ENCODE measurements at regions not wholly inside any gene's neighbourhood (a gene's known extent, or its start where the extent isn't known, plus 50 kb on each side); places are given as distances from the start of the nearest gene placed in this dataset.
"Not testable (repeated sequence)": the region's sequence is repeated elsewhere in the genome, so short reads cannot be mapped to it uniquely, and the experiment has no call there.

DNA sequence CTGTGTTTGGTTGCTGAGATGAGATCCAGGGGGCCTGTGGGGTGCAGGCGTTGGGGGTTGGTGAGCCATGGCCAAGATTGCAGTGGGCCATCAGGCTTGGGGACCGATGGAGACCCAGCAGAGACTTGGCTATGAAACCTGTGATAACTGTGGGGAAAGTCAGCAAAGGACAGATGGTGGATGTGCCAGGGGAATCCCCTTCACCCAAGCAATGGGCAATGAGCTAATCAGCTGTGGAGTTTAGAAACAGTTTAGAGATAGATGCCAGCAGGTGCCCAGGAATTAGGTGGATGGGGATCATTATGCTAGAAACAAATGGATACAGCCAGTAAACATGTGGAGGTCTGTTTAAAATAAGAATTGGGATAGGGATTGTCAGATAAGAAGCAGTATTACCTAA lies 151.4 kb upstream of the FERD3L start:
- DNase-seq (ENCODE audit: low spot score): no peak

DNA sequence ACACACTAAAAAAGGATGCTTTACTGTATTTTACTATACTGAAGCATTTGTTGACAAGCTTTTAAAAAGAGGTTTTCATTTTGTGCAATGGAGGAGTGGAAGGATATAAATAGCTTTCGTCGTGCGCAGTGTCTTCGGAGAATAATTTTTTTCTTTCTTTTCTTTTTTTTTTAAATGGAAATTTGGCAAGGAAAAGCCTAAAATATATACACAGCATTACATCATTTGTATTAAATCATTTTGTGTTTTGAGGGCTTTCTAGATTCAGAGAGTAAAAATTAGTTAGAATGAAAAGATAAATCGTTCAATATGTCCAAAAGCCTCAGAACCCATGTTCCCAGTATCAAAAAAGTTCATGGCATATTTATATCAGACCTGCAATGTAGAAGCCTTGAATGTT lies 150.2 kb upstream of the FERD3L start:
- no peak for DNase-seq (ENCODE audit: low spot score)

DNA sequence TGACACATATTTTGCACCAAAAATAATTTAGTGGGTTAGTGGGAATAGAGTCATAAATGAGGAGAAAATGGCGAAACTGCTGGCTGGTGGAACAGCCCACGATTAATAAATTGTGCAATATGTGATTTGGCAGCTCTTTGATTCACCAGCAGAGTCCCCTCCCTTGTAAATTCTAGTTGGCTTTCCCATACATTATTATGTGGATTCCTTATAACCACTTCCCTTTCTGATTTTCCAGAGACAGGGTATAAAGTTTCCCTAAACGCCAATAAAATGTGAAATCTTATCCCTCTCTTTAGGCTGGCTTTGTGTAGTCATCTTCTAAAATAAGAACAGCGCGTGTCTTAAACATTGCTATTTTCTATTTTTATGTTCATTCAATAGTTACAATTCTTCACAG lies 149.4 kb upstream of the FERD3L start:
- DNase-seq (ENCODE audit: low spot score): no peak

DNA sequence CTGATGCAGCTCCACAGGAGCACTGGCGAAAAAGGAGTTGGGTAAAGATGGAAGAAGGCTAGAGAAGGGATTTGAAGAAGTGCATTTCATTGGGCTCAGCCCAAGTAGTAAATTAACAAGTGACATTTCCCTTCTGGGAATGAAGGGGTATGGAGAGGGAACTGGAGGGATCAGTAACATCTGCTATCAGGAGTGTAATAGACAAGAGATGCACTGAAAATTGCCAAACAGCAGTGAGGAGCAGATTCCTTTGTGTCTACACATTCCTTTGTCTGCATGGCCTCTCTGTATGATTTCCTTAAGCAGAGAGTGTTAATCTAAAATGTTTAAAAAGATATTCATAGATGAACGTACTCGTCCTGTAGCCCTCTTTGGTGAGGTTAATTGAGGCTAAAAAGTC lies 148.2 kb upstream of the FERD3L start:
- no peak for DNase-seq (ENCODE audit: low spot score)

DNA sequence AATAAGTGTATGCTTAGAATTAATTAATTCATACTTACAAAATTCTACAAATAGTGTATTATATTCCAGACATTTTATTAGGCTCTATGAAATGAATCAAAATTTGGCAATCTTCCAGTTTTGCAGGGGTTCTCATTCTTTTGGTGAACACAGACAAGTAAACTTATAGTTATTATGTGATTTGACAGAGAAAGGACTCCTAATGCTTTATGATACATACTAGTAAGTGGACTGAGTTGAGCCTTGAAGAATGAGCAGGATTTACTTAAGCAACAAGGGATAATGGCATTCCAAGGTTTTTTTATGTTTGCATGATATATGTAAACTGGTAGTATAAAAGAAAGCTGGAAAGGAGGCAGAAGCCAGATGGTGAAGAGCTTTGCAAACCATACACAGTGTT lies 145.7 kb upstream of the FERD3L start:
- no peak for DNase-seq (ENCODE audit: low spot score)

DNA sequence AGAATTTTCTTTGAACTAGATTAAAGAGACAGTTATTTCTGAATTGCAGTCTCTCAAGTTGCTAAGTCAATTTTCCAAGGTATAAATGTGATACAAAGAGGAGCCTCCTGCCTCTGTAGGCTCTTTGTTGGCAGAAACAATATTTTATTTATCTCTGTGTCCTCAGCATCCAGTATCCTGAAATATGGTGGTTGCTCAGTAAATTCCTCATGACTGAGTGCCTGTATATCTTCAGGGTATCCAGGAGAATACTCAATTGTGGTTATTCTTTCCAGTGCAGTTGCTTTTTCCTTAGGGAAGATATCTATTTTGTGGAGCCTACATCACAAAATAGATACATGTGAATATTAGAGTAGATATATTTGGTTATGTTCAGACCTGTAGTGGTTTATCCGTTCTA lies 144.8 kb upstream of the FERD3L start:
- DNase-seq (ENCODE audit: low spot score): no peak

DNA sequence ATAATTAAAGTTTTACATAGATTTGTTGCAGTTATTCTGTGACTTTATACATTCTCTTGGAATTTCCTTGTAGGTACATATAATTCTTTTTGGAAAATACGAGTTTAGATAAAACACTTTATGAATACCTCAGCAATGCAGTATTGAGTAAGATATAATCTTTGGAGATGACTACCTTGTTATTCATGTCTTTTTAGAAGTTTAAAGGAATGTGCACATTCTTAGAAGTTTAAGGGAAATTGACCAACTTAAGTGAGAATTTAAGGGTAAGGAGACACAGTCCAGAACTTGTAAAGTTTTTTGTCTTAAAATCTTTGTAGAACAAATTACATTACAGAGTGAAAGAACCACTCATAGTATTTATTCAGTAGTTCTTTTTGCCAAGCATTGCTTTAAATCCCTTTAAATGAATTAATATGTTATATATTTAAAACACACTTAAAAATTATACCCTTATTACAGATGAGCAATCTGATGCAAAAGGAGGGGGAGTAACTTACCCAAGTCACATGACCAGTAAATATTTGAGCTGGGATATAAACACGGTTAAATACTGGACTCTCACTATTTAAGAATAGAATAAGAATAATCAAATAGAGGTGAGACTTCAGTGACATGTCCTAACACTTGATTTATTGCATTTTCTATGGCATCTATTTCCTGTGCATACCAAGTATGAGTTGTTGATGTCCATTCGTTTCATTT lies 139.5 kb upstream of the FERD3L start:
- peak; percentile 11 for DNase-seq (ENCODE audit: low spot score)

DNA sequence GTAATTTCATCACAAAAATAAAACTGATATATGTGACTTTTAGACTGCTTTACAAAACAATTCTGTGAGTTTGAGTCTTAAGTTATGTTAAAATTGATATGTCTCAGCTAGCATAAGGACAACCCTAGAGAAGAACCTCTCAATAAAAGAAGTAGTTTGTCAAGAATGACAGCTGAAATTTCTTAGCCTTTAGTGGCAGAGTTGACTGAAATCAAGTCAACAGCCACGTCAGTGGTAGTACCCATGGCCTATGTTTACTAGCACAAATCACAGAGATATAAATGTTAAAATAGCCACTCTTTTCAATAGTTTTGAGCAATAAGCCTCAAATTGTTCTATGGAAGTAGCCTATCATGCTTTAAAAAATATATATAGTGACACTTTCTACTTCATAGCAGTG lies 138.9 kb upstream of the FERD3L start:
- DNase-seq (ENCODE audit: low spot score): no peak

DNA sequence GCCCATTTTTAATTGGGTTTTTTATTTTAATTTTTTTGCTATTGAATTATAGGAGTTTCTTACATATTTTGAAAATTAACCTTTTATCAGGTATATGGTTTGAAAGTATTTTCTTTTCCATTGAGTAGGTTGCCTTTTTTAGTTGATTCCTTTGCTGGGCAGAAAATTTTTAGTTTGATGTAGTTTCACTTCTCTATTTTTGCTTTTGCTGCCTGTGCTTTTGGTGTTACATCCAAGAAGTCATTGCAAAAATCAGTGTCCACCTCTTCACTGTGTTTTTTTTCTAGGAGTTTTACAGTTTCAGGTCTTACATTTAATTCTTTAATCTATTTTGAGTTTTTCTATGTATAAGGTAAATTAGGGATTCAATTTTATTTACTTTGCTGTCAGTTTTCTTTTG lies 129.8 kb upstream of the FERD3L start:
- DNase-seq (ENCODE audit: low spot score): no peak

DNA sequence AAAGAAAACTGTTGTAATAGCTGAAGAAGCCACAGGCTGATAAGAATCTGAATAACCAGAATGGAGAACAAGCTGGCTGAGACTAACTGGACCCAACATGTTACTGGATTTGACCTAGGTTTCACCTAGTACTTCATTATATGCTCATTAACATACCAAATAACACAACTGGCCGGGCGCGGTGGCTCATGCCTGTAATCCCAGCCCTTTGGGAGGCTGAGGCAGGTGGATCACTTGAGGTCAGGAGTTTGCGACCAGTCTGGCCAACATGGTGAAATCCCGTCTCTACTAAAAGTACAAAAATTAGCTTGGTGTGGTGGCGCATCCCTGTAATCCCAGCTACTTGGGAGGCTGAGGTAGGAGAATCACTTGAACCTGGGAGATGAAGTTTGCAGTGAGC lies 127.1 kb upstream of the FERD3L start:
- not testable (repeated sequence) for DNase-seq (ENCODE audit: low spot score)

DNA sequence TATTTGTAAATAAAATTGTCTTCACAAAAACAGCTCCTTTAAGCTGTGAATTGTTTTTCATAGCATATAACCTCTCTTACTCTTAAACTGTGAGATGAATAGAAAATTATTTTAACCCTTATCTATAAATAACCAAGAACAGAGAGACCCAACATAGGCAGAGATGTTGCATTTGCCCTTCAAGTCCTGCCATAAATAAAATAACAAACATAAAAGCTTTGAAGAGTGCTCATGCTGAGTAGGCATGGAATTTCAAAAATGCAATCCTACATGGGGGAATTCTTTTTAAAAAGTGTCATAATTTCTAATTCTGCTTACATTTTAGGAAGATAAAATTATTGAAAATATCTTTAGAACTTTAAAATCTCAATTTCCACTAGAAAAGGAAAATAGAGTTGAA lies 124.1 kb upstream of the FERD3L start:
- no peak for DNase-seq (ENCODE audit: low spot score)

DNA sequence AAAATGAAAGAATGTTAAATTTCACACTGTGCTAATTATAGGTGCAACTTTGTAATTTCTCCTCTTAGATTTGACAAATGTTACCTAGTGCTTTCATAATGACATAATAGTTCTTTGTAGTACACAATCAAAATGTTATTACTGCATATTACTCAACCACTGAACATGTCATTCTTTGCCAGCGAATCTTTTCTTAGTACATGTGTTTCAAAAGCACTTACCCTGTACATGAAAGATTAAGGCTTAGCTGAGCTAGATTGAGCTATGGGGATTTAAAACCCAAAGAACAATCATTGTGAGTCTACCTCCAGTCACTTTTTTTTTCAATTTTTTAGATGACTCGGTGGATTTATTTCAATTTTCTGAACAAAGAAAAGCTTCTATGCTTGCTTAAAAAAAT lies 123.5 kb upstream of the FERD3L start:
- DNase-seq (ENCODE audit: low spot score): no peak

DNA sequence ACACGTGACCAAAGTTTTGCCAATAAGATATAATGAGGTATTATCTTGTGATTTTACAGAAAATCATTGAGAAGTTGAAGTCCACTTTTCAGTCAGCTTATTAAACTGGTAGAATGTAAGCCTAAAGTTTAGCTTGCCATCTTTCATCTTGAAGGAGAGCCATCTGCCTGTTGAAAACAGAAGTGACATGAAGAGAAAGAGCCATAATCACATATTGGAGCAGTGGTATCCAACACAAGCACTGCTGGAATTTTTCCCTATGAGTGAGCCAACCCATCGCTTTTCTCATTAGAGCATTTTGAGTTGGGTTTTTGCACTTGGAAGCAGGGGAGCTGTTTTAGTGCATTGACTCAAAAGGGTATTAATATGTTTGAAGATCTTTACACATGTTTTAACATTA lies 117.6 kb upstream of the FERD3L start:
- DNase-seq (ENCODE audit: low spot score): no peak

DNA sequence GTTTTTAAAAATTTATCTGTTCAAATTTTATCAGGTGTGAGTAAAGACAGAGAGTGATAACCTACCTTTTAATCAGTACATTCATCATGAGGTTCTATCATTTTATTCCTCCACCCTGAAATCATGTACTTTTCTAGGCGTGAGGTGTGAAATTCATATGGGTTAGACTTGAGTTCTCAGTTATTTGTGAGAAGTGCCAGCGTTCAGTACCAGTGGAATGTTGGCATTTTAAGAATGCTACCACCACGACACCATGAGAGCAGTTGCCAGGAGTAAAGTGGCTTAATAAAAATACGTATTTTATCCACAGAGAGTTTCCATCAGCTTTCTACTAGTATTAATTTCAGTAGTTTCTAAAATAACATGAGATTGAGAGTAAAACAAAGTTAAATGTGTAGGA lies 104.1 kb upstream of the FERD3L start:
- DNase-seq (ENCODE audit: low spot score): no peak

DNA sequence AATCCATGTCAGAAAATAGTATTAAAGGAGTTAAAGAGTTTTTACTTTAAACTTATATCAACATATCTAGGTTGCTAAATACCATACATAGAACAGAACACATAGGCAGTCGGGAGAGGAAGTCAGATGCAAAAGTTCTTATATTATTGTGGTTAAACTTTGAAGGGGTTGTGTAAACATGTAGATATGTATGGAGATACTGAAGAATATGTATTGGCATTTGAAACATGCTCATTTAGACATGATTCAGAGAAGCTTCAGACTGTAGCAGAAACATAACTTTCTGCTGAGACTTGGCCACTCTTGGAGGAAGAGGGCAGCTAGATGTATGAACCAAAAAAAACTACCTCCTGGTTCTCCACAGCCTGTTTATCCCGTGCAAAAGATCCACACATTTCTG lies 103.5 kb upstream of the FERD3L start:
- DNase-seq (ENCODE audit: low spot score): no peak

DNA sequence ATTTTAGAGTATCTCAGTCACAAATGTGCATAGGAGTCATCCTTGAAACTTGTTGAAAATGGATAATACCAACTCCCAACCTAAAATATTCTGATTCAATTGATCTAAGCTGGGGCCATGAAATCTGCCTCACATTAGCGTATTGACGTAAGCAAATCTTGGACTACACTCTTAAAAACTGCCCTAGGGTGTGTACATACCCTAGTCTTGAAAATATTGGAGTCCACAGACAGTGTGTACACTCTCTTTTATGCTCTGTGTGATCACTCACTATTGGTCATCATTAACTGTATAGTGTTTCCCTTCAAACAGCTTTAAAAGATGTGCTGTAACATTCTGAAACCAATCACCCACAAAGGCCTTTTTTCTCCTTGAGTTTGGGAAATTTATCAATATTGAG lies 102.9 kb upstream of the FERD3L start:
- no peak for DNase-seq (ENCODE audit: low spot score)

DNA sequence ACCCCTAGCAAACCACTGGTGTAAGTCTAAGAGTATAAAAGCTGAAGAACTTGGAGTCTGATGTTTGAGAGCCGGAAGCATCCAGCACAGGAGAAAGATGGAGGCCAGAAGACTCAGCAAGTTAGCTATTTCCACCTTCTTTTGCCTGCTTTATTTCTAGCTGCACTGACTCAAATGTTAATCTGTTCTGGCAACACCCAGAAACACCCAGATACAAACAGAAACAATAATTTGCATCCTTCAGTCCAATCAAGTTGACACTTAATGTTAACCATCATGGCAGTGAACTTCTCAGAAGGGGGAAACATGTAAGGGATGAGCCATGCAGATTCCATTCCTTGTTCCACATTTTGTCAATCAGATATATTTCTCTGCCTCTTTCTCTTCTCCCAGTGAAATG lies 101.8 kb upstream of the FERD3L start:
- DNase-seq (ENCODE audit: low spot score): no peak

DNA sequence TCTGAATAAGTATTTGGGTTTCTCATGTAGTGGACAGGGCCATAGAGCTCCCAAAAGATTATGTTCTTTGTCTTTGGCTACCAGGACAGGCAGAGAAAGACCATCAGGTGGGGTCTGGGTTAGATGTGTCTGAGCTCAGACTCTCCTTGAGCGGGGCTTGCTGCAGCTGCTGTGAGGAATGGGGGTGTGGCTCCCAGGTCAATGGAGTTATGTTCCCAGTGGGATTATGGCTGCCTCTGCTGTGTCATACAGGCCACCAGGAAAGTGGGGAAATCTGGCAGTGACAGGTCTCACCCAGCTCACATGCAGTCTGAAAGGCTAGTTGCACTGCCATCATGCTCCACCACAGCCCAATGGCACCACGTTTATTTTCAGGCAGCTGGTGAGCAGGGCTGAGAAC lies 97.0 kb upstream of the FERD3L start:
- DNase-seq (ENCODE audit: low spot score): no peak

DNA sequence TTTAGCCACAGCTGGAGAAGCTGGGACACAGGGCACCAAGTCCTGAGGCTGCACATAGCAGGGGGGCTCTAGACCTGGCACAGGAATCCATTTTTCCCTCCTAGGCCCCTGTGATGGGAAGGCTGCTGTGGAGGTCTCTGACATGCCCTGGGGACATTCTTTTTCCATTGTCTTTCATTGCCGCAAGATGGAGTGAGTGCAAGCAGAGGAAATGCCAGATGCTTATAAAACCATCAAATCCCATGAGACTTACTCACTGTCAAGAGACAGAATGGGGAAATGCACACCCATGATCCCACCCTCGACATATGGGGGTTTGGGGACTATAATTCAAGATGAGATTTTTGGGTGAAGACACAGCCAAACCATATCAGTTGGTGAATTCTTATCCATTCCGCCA lies 94.7 kb upstream of the FERD3L start:
- no peak for DNase-seq (ENCODE audit: low spot score)

DNA sequence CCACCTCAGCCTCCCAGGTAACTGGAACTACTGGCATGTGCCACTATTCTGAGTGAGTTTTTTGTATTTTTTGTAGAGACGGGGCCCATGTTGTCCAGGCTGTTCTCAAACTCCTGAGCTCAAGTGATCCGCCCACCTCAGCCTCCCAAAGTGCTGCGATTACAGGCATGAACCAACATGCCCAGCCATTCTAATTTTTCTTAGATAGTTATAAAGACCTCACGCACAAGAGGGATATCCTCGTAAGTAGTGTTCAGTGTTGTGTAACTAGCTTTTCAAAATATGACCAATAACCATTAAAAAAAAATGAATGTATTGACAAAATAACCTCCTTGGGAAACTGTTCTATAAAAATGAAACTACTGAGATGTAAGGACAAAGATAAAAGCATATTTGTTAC lies 90.5 kb upstream of the FERD3L start:
- no peak for DNase-seq (ENCODE audit: low spot score)

DNA sequence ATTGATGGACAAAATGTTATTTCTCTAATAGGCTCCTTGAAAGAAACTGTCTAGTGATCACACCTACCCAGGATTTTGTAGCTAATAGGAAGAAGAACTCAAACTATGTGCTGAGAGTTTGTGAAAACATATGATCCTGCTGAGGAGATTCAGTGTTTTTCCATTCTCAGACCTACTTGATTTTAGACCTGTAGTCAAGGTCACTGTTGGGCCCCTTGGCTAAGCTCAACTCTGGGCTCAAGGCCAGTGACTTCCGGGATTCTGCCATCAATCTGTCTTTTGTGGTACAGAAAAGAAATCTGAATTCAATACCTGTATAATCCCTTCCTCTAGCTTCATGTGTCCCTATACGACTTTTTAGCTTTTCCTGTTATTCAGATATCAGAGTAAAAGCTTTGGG lies 79.7 kb upstream of the FERD3L start:
- no peak for DNase-seq (ENCODE audit: low spot score)

DNA sequence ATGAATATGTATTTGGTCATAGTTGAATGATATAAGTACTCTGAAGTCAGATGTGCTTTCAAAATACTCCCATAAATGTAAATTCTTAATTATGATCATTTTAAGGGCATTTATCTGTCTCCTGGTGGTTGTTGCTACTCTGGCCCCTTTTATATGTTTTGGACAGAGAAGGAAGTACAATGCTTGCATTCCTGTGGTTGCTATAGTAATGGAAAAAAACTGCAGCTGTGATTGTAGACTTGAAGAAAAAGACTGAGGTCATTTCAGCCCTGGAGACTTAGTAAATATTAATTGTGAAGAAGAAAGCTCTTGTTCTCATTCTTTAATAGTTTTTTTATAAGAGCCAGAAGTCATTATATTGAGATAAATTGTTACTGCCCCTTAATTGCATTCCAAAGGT lies 70.2 kb upstream of the FERD3L start:
- peak; percentile 65 for DNase-seq (ENCODE audit: low spot score)

DNA sequence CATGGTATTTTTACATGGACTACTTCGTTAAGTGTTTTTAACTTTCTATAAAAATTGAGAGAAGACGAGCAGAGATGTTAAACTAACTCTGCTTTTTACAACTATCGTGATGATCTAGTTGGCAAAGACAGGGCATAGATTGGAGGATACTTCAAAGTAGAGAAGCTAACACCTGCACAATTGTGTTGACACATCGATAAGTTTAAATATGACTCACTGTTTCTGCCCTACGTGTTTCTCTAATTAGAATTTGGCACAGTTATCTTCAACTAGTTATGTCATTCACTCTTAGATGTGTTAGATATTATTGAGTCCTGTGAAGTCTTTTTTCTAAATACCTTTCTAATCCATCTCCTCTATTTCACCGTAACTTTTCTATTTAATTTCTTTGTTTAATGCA lies 68.5 kb upstream of the FERD3L start:
- no peak for DNase-seq (ENCODE audit: low spot score)

DNA sequence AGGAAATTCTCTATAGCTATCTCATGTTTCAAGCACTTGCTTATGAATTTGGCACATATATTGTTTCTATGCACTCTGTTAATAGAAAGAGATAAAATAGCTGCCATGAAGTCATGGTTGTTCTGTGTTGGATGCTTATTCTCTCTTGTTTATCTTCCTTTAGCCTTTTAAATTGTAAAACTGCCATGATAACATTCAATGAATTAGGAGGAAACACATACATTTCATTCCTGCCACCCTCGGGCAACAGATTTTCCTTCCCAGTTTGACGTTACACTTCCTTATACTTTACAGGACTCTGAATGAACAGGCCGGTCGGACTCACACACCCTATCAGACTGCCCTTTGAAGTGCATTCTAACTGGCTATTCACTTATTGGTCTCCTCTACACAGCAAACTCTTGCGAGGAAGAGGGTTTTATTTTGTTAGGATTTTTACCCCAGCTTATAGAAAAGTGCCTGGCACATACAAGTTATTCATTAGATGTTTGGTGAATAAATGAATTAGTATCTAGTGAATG lies 65.7 kb upstream of the FERD3L start:
- DNase-seq (ENCODE audit: low spot score): no peak
